ACHN (cell line): ENCODE measurements at regions not wholly inside any gene's neighbourhood (a gene's known extent, or its start where the extent isn't known, plus 50 kb on each side); places are given as distances from the start of the nearest gene placed in this dataset.

Experiments
- DNase-seq: peaks from one replicate; pipeline ENCODE4 v3.0.0-alpha.2; 2015
- in situ Hi-C: cut with HindIII; loops from 2 replicates; pipeline ENCODE4 v1.10.0; 2017; ENCODE audit warnings: low sequenced_read_pairs, low pct_ligation_motif_present, low pct_unique_long_range_greater_than_20kb

- no peak for DNase-seq
- in situ Hi-C loops = no loop called here
Measured at GRCh38 chrX:63404332-63404731, 53.2 kb upstream of the SPIN4 start.

- no peak for DNase-seq
- in situ Hi-C loops = no loop called here
Measured at GRCh38 chrX:63402106-63402505, 51.0 kb upstream of the SPIN4 start.
